DOHH2 (cell line): ENCODE measurements at regions not wholly inside any gene's neighbourhood (a gene's known extent, or its start where the extent isn't known, plus 50 kb on each side); places are given as distances from the start of the nearest gene placed in this dataset.

Experiments
- CTCF ChIP-seq: fragments of 200-600 bp; sonication (generic); IDR thresholded peaks from one replicate; pipeline ENCODE4 v1.5.1; 2014; ENCODE audit warnings: antibody characterized with exemption, mild to moderate bottlenecking, low read depth, low read length; ENCODE audit not compliant: poor library complexity, severe bottlenecking
- EZH2phosphoT487 ChIP-seq: fragments of 200-600 bp; sonication (generic); IDR thresholded peaks from 2 replicates; pipeline ENCODE4 v1.6.1; 2017; ENCODE audit warnings: borderline replicate concordance, mild to moderate bottlenecking, antibody characterized with exemption, low read length, moderate library complexity, mixed read lengths

- no peak for TF ChIP-seq EZH2phosphoT487
- TF ChIP-seq CTCF, result no peak
These were observed 621.5 kb upstream of the ZNF385D start for GRCh38 chr3:22372292-22373062.
